WERI-Rb-1 (cell line): ENCODE measurements at regions not wholly inside any gene's neighbourhood (a gene's known extent, or its start where the extent isn't known, plus 50 kb on each side); places are given as distances from the start of the nearest gene placed in this dataset.

Experiments
- DNase-seq: peaks from one replicate; pipeline ENCODE4 v3.0.0-alpha.2; 2020
- H3K27ac ChIP-seq: fragments of 250-450 bp; sonication (Bioruptor Pico); 2 replicates; pipeline ENCODE4 v1.5.1; 2020; ENCODE audit warnings: mild to moderate bottlenecking, moderate library complexity
- H3K27me3 ChIP-seq: fragments of 250-450 bp; sonication (Bioruptor Pico); 2 replicates; pipeline ENCODE4 v1.5.1; 2021; ENCODE audit warnings: mild to moderate bottlenecking, low read depth, moderate library complexity; ENCODE audit not compliant: insufficient read depth, severe bottlenecking
- H3K36me3 ChIP-seq: fragments of 250-450 bp; sonication (Bioruptor Pico); 2 replicates; pipeline ENCODE4 v1.5.1; 2020; ENCODE audit warnings: mild to moderate bottlenecking, moderate library complexity
- H3K4me3 ChIP-seq: 2 replicates; pipeline ENCODE4 v1.5.1; 2011; ENCODE audit warnings: low read depth, mild to moderate bottlenecking, control low read depth, low read length
- H3K9me3 ChIP-seq: fragments of 250-450 bp; sonication (Bioruptor Pico); 2 replicates; pipeline ENCODE4 v1.5.1; 2021; ENCODE audit warnings: mild to moderate bottlenecking, moderate library complexity; ENCODE audit not compliant: severe bottlenecking
- CTCF ChIP-seq: IDR thresholded peaks from 2 replicates; pipeline ENCODE4 v1.5.1; 2011; ENCODE audit warnings: low read depth, mild to moderate bottlenecking, control low read depth, inconsistent platforms, low read length

GRCh38 chr12:30814295-30814655 lies 59.5 kb upstream of the CAPRIN2 start:
- no peak for DNase-seq
- H3K9me3 ChIP-seq: no peaks in the 10 kb centered on the region

GRCh38 chr12:30813525-30814294 lies 59.0 kb upstream of the CAPRIN2 start:
- no peak for DNase-seq
- Histone ChIP-seq H3K27ac (no peak overlapping the region), H3K4me3 (no peak overlapping the region), H3K36me3 (no peaks in the 10 kb centered on the region), H3K9me3 (no peaks in the 10 kb centered on the region), H3K27me3 (no peaks in the 10 kb centered on the region)
- TF ChIP-seq CTCF: no peak

More at GRCh38 chr12:30814295-30814655, 59.5 kb upstream of the CAPRIN2 start:
- no peak overlapping the region for H3K4me3 ChIP-seq
- H3K36me3 ChIP-seq: no peaks in the 10 kb centered on the region
- TF ChIP-seq CTCF: no peak
- H3K27me3 ChIP-seq: no peaks in the 10 kb centered on the region
- no peak overlapping the region for H3K27ac ChIP-seq

- no peaks in the 10 kb centered on the region for H3K9me3 ChIP-seq
- no peak for DNase-seq
- TF ChIP-seq CTCF: no peak
- no peak overlapping the region for H3K27ac ChIP-seq
- no peak overlapping the region for H3K4me3 ChIP-seq
- no peaks in the 10 kb centered on the region for H3K27me3 ChIP-seq
- H3K36me3 ChIP-seq: no peaks in the 10 kb centered on the region
Measured at GRCh38 chr12:30811966-30812365, 57.2 kb upstream of the CAPRIN2 start.

- no peak for DNase-seq
- Histone ChIP-seq H3K27me3 (no peaks in the 10 kb centered on the region), H3K36me3 (no peaks in the 10 kb centered on the region), H3K27ac (no peak overlapping the region), H3K4me3 (no peak overlapping the region), H3K9me3 (no peaks in the 10 kb centered on the region)
- no peak for TF ChIP-seq CTCF
Measured at GRCh38 chr12:30810918-30811317, 56.2 kb upstream of the CAPRIN2 start.

- Histone ChIP-seq H3K4me3 (no peak overlapping the region), H3K36me3 (no peaks in the 10 kb centered on the region), H3K27ac (no peak overlapping the region), H3K27me3 (no peaks in the 10 kb centered on the region), H3K9me3 (no peaks in the 10 kb centered on the region)
- no peak for TF ChIP-seq CTCF
- no peak for DNase-seq
Measured at GRCh38 chr12:30807695-30808034, 52.9 kb upstream of the CAPRIN2 start.
